ENCODE measurements at regions not wholly inside any gene's neighbourhood (a gene's known extent, or its start where the extent isn't known, plus 50 kb on each side); places are given as distances from the start of the nearest gene placed in this dataset.
"Not testable (repeated sequence)": the region's sequence is repeated elsewhere in the genome, so short reads cannot be mapped to it uniquely, and the experiment has no call there.

DNA sequence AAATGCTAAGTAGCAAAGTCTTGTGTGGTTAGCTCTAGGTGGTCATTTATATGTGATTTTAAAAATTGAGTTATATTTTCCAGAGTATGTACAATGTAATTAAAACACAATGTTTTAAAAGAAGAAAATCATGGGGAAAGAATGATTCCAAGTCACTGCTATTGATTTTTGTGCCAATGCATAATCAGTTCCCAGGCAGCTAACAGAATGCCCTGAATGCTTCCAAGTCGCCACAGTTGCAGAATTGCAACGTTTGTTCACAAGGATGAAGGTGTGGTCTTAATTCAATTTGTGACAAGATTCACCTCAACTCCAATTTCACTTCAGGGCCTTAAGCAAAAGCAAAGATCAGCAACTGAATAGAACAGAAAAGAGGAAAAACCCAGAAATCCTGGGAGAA lies 200.4 kb downstream of the SPP2 start:
- DNase-seq (ENCODE audit: low read depth in 2 of 3, low spot score in 1 of 3) = no peak

DNA sequence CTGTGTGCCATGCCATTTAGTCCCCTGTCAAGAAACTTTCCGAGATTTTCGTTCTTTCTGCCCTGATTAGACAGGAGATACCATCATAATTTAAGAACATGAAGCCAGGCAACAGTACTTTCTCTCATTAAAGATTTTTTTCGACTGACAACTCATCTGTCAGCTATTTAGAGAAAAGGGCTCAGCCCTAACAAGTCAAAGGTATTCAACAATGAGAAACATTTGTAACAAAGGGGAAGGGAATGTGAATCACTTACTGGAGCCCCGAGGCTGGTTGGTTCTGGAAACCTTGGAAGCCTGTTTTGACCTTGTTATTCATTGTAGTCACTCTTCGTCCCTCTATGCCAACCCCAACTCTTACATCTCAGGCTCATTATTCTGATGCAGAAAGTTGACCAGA lies 199.4 kb downstream of the SPP2 start:
- DNase-seq (ENCODE audit: low read depth in 2 of 3, low spot score in 1 of 3) = no peak

DNA sequence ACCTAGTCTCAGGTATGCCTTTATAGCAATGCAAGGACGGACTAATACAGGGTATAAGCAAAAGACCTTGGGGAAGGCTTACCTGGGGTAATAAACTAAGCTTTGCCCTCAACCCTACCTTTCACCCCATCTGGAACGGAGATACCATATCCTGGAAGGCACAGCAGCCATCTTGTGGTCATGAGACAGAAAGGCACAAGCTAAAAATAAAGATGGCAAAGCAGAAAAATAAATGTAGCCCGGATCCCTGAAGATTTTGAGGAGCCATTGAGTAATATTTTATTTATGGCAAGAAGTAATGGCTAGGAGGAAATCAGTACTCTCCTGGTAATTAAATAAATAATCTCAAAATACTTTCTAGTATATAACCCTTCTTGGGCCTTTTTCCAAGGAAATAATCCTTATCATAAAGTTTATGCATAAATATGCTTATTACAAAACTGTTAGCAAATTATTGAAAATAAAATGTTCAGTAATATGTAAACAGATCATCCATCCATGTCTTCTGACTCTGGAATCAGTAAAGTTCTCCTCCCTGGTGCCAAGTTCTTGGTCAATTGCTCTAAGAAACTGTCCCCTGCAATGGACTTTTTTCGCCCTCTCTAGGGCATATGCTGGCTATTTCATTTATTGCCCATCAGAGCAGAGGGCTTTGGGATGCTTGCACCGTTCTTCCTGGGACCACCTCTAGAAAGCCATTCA lies 198.7 kb downstream of the SPP2 start:
- DNase-seq (ENCODE audit: low read depth in 2 of 3, low spot score in 1 of 3) = no peak

DNA sequence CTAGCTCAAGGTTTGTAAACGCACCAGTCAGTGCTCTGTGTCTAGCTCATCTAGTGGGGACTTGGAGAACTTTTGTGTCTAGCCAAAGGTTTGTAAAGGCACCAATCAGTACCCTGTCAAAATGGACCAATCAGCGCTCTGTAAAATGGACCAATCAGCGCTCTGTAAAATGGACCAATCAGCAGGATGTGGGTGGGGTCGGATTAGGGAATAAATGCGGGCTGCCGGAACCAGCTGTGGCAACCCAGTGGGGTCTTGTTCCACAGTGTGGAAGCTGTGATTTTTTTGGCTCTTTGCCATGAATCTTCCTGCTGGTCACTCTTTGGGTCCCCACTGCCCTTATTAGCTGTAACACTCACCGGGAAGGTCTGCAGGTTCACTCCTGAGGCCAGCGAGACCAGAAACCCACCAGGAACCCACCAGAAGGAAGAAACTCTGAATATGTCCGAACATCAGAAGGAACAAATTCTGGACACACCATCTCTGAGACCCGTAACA lies 197.8 kb downstream of the SPP2 start:
- not testable (repeated sequence) for DNase-seq (ENCODE audit: low read depth in 2 of 3, low spot score in 1 of 3)

DNA sequence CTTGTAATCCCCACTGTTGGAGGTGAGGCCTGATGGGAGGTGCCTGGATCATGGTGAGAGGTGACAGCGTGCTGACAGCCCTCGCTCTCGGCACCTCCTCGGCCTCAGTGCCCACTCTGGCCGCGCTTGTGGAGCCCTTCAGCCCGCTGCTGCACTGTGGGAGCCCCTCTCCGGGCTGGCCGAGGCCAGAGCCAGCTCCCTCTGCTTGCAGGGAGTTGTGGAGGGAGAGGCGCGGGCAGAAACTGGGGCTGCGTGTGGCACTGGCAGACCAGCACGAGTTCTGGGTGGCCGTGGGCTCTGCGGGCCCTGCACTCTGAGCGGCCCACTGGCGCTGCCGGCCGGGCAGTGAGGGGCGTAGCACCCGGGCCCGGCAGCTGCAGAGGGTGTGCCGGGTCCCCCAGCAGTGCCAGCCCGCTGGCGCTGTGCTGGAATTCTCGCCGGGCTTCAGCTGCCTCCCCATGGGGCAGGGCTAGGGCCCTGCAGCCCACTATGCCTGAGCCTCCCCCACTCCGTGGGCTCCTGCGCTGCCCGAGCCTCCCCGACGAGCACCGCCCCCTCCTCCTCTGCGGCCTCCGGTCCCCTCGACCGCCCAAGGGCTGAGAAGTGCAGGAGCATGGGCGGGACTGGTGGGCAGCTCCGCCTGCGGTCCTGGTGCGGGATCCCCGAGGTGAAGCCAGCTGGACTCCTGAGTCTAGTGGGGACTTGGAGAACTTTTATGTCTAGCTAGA lies 197.1 kb downstream of the SPP2 start:
- DNase-seq (ENCODE audit: low read depth in 2 of 3, low spot score in 1 of 3) = no peak

DNA sequence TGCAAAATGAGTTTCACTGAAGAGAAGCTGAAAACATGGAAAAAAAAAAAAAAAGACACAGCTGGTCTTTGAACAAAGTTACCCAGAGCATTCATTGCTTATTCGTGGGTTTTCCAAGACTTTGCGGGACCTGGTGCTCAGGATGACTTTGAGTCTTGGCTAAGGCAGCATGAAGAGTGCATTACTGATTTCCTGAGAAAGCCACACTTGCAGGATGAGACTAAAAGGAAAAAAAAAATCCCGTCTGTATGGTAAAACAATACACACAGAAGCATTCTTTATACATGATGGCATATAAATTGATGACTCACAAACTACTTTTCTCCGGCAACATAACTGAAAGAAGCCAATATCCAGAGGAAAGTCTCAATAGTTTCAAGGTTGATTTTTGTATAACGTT lies 195.4 kb downstream of the SPP2 start:
- no peak for DNase-seq (ENCODE audit: low read depth in 2 of 3, low spot score in 1 of 3)

DNA sequence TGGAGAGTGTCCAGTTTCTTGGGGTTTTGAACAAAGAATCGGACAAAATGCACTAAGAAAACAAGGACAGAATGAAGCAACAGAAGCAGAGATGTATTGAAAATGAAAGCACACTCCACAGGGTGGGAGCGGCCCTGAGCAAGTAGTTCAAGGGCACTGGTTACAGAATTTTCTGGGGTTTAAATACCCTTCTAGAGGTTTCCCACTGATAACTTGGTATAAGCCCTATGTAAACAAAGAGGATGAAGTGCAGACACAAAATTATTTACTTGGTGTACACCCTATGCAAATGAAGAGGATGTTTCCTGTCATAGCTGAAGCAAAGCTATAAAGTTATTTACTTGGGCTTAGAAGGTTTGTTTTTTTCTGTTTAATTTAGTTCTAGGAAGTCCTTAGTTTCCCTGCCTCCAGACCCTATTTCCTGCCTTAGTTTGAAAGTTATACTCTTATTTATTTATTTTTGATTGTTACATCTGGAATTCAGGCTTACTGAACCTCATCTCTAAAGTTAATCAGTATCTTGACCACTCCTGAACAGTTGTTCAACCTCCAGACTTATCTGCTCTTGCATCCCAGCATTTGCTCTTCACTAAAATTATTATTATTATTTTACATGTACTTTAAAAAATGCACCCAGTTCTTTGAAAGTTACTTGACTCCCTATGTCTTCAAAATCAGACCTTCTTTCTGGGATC lies 193.5 kb downstream of the SPP2 start:
- peak in 1 of 3 donors; percentile 5 for DNase-seq (ENCODE audit: low read depth in 2 of 3, low spot score in 1 of 3)

DNA sequence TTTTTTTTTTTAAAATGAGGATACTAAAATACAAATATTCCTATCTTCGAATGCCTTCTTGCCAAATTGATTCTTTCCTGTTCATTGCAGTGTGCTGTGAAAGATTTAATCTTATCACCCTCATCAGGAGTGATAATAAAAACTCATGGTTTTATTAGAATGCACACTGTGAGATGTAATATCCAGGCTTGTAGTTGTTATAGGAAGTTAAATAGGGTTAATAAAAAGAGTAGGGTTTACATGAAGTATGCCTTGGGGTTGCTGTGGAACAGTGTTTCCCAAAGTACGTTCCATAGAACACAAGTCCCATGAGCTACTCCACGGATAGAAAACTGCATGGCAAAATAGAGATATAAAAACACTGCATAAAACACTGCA lies 191.9 kb downstream of the SPP2 start:
- no peak for DNase-seq (ENCODE audit: low read depth in 2 of 3, low spot score in 1 of 3)

DNA sequence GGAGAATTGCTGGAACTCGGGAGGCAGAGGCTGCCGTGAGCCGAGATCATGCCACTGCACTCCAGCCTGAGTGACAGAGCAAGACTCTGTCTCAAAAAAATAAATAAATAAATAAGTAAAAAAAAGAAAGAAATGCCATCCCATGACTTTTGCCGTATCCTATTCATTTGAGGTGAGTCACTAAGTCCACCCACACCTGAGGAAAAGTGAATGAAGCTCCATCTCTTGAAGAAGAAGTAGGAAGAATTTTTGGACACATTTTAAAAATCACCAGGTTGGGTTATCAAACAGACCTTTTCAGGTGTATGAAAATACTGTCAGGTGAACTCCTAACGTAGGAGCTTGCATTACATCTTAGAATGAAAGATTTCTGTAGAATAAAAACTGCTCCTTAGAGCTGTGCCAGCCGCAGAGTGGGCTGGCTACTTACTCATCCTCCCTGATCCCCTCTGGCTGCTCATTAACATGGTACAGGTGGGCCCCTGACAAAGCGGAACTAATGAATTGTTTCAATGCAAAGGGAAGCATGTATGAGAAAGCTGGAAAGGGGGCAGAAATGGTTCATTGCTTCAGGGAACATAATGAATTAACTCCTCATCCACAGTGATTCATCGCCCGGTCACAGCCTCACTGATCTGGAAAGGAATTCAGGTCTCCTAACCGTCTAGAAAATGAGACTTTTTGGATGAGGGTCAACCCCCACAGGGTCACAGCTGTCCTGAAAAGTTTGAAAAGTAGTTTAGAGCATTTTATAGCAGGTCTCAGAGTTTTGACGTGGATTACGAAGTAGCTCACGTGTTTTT lies 191.4 kb downstream of the SPP2 start:
- DNase-seq (ENCODE audit: low read depth in 2 of 3, low spot score in 1 of 3) = no peak

DNA sequence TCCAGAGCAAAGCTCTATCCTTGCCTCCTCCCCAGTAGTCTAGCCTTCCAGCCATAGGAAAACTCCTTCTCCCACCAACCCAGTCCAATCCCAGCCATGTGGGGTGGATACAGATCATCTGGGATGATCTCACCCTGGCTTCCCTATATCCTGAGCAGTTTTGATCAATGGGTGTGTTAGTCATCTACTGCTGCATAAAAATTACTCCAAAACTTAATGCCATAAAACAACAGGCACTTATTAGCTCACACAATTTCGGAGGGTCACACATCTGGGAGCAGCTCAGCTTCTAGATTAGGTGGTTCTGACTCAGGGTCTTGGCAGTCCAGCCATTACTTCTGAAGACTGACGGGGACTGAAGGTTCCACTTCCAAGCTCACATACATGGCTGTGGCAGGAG lies 190.4 kb downstream of the SPP2 start:
- DNase-seq (ENCODE audit: low read depth in 2 of 3, low spot score in 1 of 3) = no peak

DNA sequence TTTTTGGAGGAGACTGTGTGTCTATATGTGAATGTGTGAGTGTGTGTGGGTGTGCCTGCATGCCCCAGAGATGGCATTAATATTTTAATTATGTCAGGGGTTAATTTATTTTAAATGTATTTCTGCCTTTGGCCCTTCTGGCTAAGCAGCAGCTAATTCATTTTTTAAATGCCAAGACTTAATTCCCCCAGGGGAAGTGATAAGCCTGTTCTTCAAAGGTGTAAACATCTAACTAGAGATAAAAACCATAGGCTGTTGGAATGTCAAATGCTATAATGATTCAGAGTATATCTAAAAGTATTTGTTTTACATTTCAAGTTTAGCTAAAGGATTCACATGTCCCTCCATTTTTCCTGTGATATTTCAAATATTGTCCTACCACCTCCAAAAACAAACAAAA lies 184.7 kb downstream of the SPP2 start:
- DNase-seq (ENCODE audit: low read depth in 2 of 3, low spot score in 1 of 3) = no peak

DNA sequence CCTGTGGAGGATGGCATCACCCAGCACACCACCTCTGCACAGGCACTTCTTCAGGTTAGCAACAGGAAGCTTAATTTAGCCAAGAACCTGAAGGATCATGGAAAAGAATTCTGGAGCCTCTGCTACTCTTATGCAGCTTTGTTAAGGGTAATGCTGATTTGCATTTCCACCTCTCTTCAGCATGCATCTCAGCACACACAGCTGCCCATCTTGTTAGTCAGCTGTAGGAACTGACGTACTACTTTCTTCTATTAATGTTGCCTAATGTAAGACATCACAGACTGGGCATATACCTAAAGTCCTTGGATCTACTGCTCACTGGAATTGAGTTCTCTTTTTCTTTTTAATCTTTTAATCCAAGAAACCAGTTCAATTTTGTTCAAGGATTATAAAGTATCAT lies 181.0 kb downstream of the SPP2 start:
- DNase-seq (ENCODE audit: low read depth in 2 of 3, low spot score in 1 of 3) = no peak

DNA sequence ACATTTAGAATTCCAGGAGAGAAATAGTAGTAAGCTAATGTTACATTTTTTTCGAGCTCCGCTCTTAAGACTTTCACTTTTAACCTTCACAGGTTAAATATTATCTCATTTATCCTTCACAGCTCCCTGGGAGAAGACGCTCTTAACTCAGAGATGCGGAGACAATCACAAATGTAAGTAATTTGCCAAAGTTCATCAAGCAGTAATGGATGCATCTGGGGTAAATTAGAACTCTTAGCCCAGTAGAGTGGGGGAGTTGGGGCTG lies 168.5 kb downstream of the SPP2 start:
- no peak for DNase-seq (ENCODE audit: low read depth in 2 of 3, low spot score in 1 of 3)

DNA sequence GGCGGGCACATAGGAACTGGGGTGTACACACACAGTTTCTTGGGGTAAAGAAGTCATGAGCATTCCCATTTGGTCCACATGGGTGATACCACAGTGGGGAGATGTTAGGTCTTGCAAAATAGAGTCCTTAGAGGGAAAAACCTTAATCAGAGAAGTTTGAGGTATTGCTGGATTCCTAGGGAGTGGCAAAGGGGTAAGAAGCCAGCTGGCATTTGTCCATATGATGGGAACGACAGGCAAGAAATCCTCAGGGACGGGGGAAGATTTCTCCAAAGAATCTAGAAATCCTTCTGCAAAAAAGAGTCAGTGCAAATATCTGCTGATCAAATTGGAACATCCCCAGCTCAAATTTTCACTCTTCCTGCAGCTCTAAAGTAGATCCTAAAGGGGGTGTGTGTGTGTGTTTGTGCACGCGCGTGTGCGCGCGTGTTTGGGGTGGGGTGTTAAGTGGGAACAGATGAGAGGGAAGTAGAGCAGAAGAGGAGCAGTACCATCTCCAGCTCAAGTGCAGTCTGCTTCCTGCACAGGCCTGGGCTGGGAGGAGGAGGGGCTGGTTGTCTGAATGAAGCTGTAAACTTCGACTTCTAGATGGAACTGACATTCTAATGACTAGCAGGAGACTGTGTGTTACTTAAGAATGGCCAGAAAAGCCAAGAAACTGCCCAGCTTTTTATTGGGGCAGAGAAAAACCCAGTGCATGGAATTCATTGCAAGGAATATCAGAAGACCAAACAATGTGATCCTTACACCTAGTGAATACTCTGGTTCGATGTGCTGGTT lies 168.0 kb downstream of the SPP2 start:
- no peak for DNase-seq (ENCODE audit: low read depth in 2 of 3, low spot score in 1 of 3)

DNA sequence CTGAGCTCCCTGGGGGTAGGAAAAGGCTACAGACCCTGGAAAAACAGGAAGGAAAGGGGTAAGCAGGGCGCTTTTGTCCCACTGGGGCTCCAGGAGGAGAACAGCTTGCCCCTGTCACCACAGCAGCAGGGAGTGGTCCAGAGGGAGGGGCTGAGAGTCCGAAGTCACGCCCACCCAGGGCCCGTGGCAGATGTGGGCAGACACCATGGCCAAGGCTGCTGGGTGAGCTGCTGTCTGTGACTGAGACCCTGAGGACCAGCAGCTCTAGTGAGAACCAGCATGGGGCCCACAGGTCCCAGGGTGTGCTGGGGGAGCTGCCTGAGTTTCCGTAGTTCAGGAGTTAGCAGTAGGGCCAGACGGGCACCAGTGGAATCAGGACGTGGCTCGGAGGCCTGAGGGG lies 162.0 kb downstream of the SPP2 start:
- no peak for DNase-seq (ENCODE audit: low read depth in 2 of 3, low spot score in 1 of 3)

DNA sequence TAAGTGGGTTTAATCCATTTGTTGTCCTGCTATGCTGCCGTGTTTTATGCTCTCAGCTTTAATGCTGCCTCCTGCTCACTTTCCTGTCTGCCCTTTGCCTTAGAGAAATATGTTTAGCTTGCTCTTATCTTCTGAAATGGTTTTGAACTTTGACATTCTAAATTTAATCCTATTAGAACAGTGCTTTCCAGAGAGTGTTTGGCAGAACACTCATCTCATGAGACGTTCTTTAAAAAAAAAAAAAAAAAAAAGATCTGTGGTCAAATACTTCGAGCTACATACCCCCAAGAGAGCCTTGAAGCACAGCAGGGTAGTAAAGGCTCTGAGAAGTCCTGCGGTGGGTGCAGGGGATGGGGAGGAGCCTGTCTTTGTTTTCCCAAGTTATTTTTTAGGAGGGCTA lies 161.3 kb downstream of the SPP2 start:
- no peak for DNase-seq (ENCODE audit: low read depth in 2 of 3, low spot score in 1 of 3)

DNA sequence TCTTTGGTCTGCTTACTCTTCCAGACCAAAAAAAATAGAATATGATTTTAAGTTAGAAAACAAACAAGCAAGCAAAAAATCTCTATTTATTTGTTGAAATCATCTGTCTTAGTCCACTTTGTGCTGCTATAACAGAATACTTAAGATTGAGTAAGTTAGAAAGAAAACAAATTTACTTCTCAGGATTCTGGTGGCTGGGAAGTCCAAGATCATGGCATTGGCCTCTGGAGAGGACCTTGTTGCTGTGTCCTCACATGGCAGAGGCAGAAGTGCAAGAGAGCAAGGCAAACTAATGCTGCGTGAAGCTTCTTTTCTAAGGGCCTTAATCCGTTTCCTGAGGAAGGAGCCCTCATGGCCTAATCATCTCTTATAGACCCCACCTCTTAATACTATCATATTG lies 156.2 kb downstream of the SPP2 start:
- DNase-seq (ENCODE audit: low read depth in 2 of 3, low spot score in 1 of 3) = no peak

DNA sequence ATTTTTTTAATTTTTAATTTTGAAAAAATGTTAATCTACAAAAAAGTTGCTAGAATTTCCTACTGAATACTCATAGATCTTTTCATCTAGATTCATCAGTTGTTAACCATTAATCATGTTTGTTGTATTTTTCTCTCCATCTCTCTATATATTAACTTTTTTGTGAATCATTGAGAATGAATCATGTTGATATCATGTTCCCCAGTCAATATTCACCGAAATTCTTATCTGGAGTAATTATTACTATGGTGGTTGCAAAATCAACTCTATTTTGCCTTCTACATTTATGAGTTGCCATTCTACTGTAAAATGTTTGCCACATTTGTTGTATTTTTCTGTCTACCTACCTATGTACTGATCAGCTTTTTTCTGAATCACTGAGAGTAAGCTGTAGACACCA lies 154.0 kb downstream of the SPP2 start:
- no peak for DNase-seq (ENCODE audit: low read depth in 2 of 3, low spot score in 1 of 3)

DNA sequence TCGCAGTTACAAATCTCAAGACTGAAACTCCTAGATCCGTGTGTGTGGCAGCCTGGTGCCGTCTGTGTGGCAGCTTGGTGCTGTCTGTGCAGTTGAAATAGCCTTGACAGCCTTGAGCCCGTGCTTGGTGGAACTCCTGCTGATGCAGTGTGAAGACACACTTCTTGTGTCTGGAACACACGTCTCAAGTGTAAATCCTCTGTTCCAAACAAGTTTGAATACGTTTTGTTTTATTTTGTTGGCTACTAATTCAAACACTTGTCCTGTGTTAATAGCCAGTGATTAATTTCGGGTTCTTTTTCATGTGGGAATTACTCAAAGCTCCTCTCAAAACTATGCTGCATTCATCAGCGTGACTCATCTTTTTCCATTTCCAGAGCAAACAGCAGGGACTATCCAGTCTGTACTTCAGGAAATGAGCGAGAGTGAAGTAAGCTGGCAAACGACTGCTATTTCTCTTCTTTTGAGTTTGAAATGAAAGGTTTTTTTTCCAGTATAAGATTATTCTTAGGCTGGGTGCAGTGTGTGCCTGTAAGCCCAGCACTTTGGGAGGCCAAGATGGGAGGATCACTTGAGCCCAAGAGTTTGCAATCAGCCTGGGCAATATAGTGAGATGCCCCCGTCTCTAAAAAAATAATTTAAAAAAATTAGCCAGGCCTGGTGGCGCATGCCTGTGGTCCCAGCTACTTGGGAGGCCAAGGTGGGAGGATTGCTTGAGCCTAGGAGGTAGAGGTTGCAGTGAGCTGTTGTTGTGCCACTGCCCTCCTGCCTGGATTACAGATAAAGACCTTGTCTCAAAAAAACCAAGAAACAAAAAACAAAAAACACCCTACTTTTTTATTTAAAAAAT lies 152.9 kb downstream of the SPP2 start:
- no peak for DNase-seq (ENCODE audit: low read depth in 2 of 3, low spot score in 1 of 3)

DNA sequence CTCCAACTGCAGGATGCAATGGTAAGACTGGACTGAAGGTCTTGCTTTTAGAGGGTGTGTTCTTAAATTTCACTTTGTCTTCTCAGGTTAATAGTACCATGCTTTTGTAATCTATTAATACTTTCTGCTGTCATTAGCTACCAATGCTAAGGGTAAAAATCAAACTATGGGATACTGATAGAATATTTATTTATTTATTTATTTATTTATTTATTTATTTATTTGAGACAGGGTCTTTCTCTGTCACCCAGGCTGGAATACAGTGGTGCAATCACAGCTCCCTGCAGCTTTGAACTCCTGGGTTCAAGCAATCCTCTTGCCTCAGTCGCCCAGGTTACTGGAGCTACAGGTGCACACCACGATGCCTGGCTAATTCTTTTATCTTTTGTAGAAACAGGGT lies 152.1 kb downstream of the SPP2 start:
- DNase-seq (ENCODE audit: low read depth in 2 of 3, low spot score in 1 of 3) = no peak
